ENCODE measurements at regions not wholly inside any gene's neighbourhood (a gene's known extent, or its start where the extent isn't known, plus 50 kb on each side); places are given as distances from the start of the nearest gene placed in this dataset.

- FAIRE-seq (no peak), DNase-seq (ENCODE audit: low read depth in 1 of 2, low spot score in 2 of 2) (no peak)
- H3K79me2 ChIP-seq (ENCODE audit: control insufficient read depth in 1 of 2, insufficient read depth in 2 of 2, low read length in 2 of 2) = no peaks in the 10 kb centered on the region
- no peaks in the 10 kb centered on the region for H3K79me1 ChIP-seq (ENCODE audit: low read depth, low read length)
- no peaks in the 10 kb centered on the region for H3K9me3 ChIP-seq (ENCODE audit: insufficient read depth in 2 of 2, low read depth in 1 of 2, low read length in 1 of 2)
- no peak overlapping the region for H2AFZ ChIP-seq (ENCODE audit: low read length)
- no peak overlapping the region for H2BK120ac ChIP-seq (replicated peaks; ENCODE audit: low read depth, low read length)
- H3K18ac ChIP-seq (ENCODE audit: extremely low read depth, low read length) = no peak overlapping the region
- H3K4me1 ChIP-seq (replicated peaks in 1 of 4; ENCODE audit: control insufficient read depth in 3 of 4, insufficient read depth in 4 of 4, low read length in 3 of 4) = peaks cover 0 to 4% (median 1%) of the 10 kb centered on the region in 4 experiments; a peak in 2 of 7 replicates
- no peak overlapping the region for H4K5ac ChIP-seq (ENCODE audit: insufficient read length, low read depth, low read length)
- H3K36me3 ChIP-seq (ENCODE audit: control insufficient read depth in 2 of 4, insufficient read depth in 4 of 4, low read length in 3 of 4) = no peaks in the 10 kb centered on the region; a peak in 2 of 8 replicates
- H2BK15ac ChIP-seq (ENCODE audit: low read length) = no peak overlapping the region
- no peak overlapping the region for H3K4ac ChIP-seq (replicated peaks; ENCODE audit: insufficient read length, low read depth, low read length)
- CTCF ChIA-PET (ENCODE audit: partially characterized antibody) = no interaction called here
- H3K27me3 ChIP-seq (replicated peaks in 1 of 4; ENCODE audit: control insufficient read depth in 3 of 4, extremely low read depth in 1 of 4, insufficient read depth in 3 of 4, low read length in 3 of 4) = no peaks in the 10 kb centered on the region
- H4K91ac ChIP-seq (replicated peaks; ENCODE audit: insufficient read length, low read length) = no peak overlapping the region
- no peak overlapping the region for H4K8ac ChIP-seq (ENCODE audit: extremely low read depth, insufficient read depth, low read length)
- no peak overlapping the region for H3K9ac ChIP-seq (replicated peaks in 1 of 4; ENCODE audit: extremely low read depth in 1 of 4, low read depth in 3 of 4, low read length in 3 of 4)
- no peak overlapping the region for H2BK20ac ChIP-seq (ENCODE audit: low read length)
- no peaks in the 10 kb centered on the region for H3K23me2 ChIP-seq (ENCODE audit: low read depth, low read length)
- POLR2A ChIA-PET (ENCODE audit: partially characterized antibody) = no interaction called here
- H2BK5ac ChIP-seq (ENCODE audit: low read depth, low read length) = no peak overlapping the region
- H3K4me2 ChIP-seq (ENCODE audit: insufficient read depth in 1 of 2, low read depth in 2 of 2, low read length in 2 of 2) = no peak overlapping the region
- no peak overlapping the region for H2AK5ac ChIP-seq (ENCODE audit: low read depth, low read length)
- no peak overlapping the region for H3K23ac ChIP-seq (ENCODE audit: insufficient read length)
- WGBS, 2 experiments (ENCODE audit: extremely low coverage in 1 of 2, insufficient coverage in 1 of 2, insufficient read length in 1 of 2, insufficient replicate concordance in 2 of 2, low coverage in 1 of 2, low lambda C conversion rate in 2 of 2, missing lambda C conversion rate in 1 of 2) = 83% methylated on average over 1 of the region's 1 CpG; no CpG with 5 or more reads in 1 of the 2 experiments
- no peak overlapping the region for H3K56ac ChIP-seq (replicated peaks; ENCODE audit: insufficient read length, low read depth, low read length)
- no peak overlapping the region for H3K14ac ChIP-seq (ENCODE audit: insufficient read length)
- no peak overlapping the region for H3K4me3 ChIP-seq (ENCODE audit: extremely low read depth in 1 of 4, insufficient read depth in 2 of 4, low read depth in 3 of 4, low read length in 4 of 4)
- no peak overlapping the region for H2BK12ac ChIP-seq (ENCODE audit: low read depth, low read length)
- no peaks in the 10 kb centered on the region for H4K20me1 ChIP-seq (replicated peaks in 1 of 2; ENCODE audit: control insufficient read depth in 1 of 2, insufficient read depth in 2 of 2, low read length in 2 of 2)
- H3K27ac ChIP-seq (ENCODE audit: low read depth, low read length) = no peak overlapping the region
- TF ChIP-seq CTBP2 (IDR thresholded peaks at IDR 0.05; ENCODE audit: borderline replicate concordance, insufficient read depth, insufficient read length, low read length) = no peak
- no peak for TF ChIP-seq ZNF274 (IDR thresholded peaks at IDR 0.05; ENCODE audit: borderline replicate concordance, extremely low read depth, low read length)
- no peak for TF ChIP-seq GTF2F1 (IDR thresholded peaks at IDR 0.05; ENCODE audit: borderline replicate concordance, low read depth, low read length)
- TF ChIP-seq NANOG (IDR thresholded peaks at IDR 0.05; ENCODE audit: insufficient read depth, low read depth, low read length, poor library complexity, severe bottlenecking) = no peak
- no peak for TF ChIP-seq SUZ12 (IDR thresholded peaks at IDR 0.05; ENCODE audit: low read length)
- TF ChIP-seq RFX5 (IDR thresholded peaks at IDR 0.05; ENCODE audit: borderline replicate concordance, low read depth, low read length) = no peak
- TF ChIP-seq ASH2L (IDR thresholded peaks at IDR 0.05; ENCODE audit: low read length) = no peak
- no peak for TF ChIP-seq SP1 (IDR thresholded peaks at IDR 0.05; ENCODE audit: low read depth, low read length)
- no peak for TF ChIP-seq CHD1 (IDR thresholded peaks at IDR 0.05; ENCODE audit: low read depth, low read length)
- no peak for TF ChIP-seq SIX5 (IDR thresholded peaks at IDR 0.05; ENCODE audit: low read depth, low read length)
- TF ChIP-seq BRCA1 (IDR thresholded peaks at IDR 0.05; ENCODE audit: low read depth, low read length) = no peak
- TF ChIP-seq TCF12 (IDR thresholded peaks at IDR 0.05; ENCODE audit: low read depth, low read length) = no peak
- no peak for TF ChIP-seq SIN3A (conservative IDR thresholded peaks at IDR 0.05 in 1 of 2, IDR thresholded peaks at IDR 0.05 in 1 of 2; ENCODE audit: low read depth in 1 of 2, low read length in 2 of 2)
- TF ChIP-seq SIRT6 (IDR thresholded peaks at IDR 0.05; ENCODE audit: low read length) = no peak
- no peak for TF ChIP-seq TEAD4 (IDR thresholded peaks at IDR 0.05; ENCODE audit: low read depth, low read length)
Measured at GRCh38 chr18:56402872-56403516, 235.4 kb downstream of the TXNL1 start.

All from H1 (cell line).